Fibroblast of lung (primary cell): ENCODE measurements at regions not wholly inside any gene's neighbourhood (a gene's known extent, or its start where the extent isn't known, plus 50 kb on each side); places are given as distances from the start of the nearest gene placed in this dataset.
"Not testable (repeated sequence)": the region's sequence is repeated elsewhere in the genome, so short reads cannot be mapped to it uniquely, and the experiment has no call there.

Source experiments
- DNase-seq, 2 donors: peaks; one replicate each; pipeline versions ENCODE4 v3.0.0 to v3.0.0-alpha.2; 2010; ENCODE audit warnings: low read depth in 2 of 2
- H2AFZ ChIP-seq: 2 replicates; pipeline ENCODE4 v1.5.1; 2012; ENCODE audit warnings: low read length, control low read depth, inconsistent platforms
- H3K27ac ChIP-seq: 2 replicates; pipeline ENCODE4 v1.5.1; 2011; ENCODE audit warnings: low read length, control low read depth; ENCODE audit not compliant: insufficient read depth
- H3K27me3 ChIP-seq: 2 replicates; pipeline ENCODE4 v1.5.1; 2011; ENCODE audit warnings: mild to moderate bottlenecking, low read length; ENCODE audit not compliant: control insufficient read depth, insufficient read depth
- H3K36me3 ChIP-seq: 2 replicates; pipeline ENCODE4 v1.5.1; 2011; ENCODE audit warnings: low read length; ENCODE audit not compliant: control insufficient read depth, insufficient read depth
- H3K4me1 ChIP-seq: 2 replicates; pipeline ENCODE4 v1.5.1; 2011; ENCODE audit warnings: low read length; ENCODE audit not compliant: control insufficient read depth, insufficient read depth; ENCODE audit errors: extremely low read depth
- H3K4me2 ChIP-seq: 2 replicates; pipeline ENCODE4 v1.5.1; 2011; ENCODE audit warnings: low read length, control low read depth; ENCODE audit not compliant: insufficient read depth; ENCODE audit errors: extremely low read depth
- H3K4me3 ChIP-seq, 4 experiments: fragments of 200-600 bp in 1 of 4; sonication (generic) in 1 of 4; replicated peaks in 1 of 4; 2 replicates each; pipeline ENCODE4 v1.5.1; 2011 to 2016; ENCODE audit warnings: low read length in 4 of 4, low read depth in 3 of 4, mild to moderate bottlenecking in 3 of 4, control low read depth in 2 of 4, inconsistent platforms in 1 of 4, mixed read lengths in 1 of 4; ENCODE audit not compliant: insufficient read depth in 1 of 4; ENCODE audit errors: control extremely low read depth in 1 of 4
- H3K79me2 ChIP-seq: 2 replicates; pipeline ENCODE4 v1.5.1; 2012; ENCODE audit warnings: mild to moderate bottlenecking, low read length, inconsistent platforms; ENCODE audit not compliant: control insufficient read depth, insufficient read depth
- H3K9ac ChIP-seq: 2 replicates; pipeline ENCODE4 v1.5.1; 2011; ENCODE audit warnings: mild to moderate bottlenecking, low read length, control low read depth; ENCODE audit not compliant: insufficient read depth
- H3K9me3 ChIP-seq: 2 replicates; pipeline ENCODE4 v1.5.1; 2012; ENCODE audit warnings: low read depth, low read length; ENCODE audit not compliant: control insufficient read depth, insufficient read depth
- H4K20me1 ChIP-seq: 2 replicates; pipeline ENCODE4 v1.5.1; 2011; ENCODE audit warnings: low read length; ENCODE audit not compliant: control insufficient read depth, insufficient read depth; ENCODE audit errors: extremely low read depth

GRCh38 chr1:149695066-149695465 lies 87.4 kb upstream of the FCGR1A start:
- H3K36me3 ChIP-seq, H3K4me3 ChIP-seq, H3K27ac ChIP-seq, H3K9me3 ChIP-seq, H2AFZ ChIP-seq, H4K20me1 ChIP-seq, H3K79me2 ChIP-seq, H3K4me2 ChIP-seq, H3K27me3 ChIP-seq, H3K4me1 ChIP-seq, DNase-seq, H3K9ac ChIP-seq: not testable (repeated sequence)

GRCh38 chr1:149700220-149700619 lies 82.3 kb upstream of the FCGR1A start:
- not testable (repeated sequence) for H3K79me2 ChIP-seq, H3K27me3 ChIP-seq, H2AFZ ChIP-seq, DNase-seq, H3K9me3 ChIP-seq, H3K4me1 ChIP-seq, H3K4me3 ChIP-seq, H3K4me2 ChIP-seq, H3K27ac ChIP-seq, H4K20me1 ChIP-seq, H3K9ac ChIP-seq, H3K36me3 ChIP-seq

- not testable (repeated sequence) for H3K27me3 ChIP-seq, H3K36me3 ChIP-seq
These were observed 81.6 kb upstream of the FCGR1A start for GRCh38 chr1:149700677-149701567.

GRCh38 chr1:149708192-149708853 lies 74.2 kb upstream of the FCGR1A start:
- H3K36me3 ChIP-seq, H3K4me2 ChIP-seq, H3K27me3 ChIP-seq, H2AFZ ChIP-seq, H3K4me1 ChIP-seq, H3K9ac ChIP-seq, H3K9me3 ChIP-seq, H3K27ac ChIP-seq, H4K20me1 ChIP-seq, H3K79me2 ChIP-seq: not testable (repeated sequence)
- peak overlapping the region in 1 of 4 experiments; percentile 32 for H3K4me3 ChIP-seq
- peak; percentile 72 to 88 for DNase-seq

More at GRCh38 chr1:149700677-149701567, 81.6 kb upstream of the FCGR1A start:
- H3K4me1 ChIP-seq, H4K20me1 ChIP-seq, DNase-seq, H3K9me3 ChIP-seq, H3K27ac ChIP-seq, H3K79me2 ChIP-seq, H3K4me3 ChIP-seq, H3K9ac ChIP-seq, H2AFZ ChIP-seq, H3K4me2 ChIP-seq: not testable (repeated sequence)

- not testable (repeated sequence) for H3K4me1 ChIP-seq, H3K4me2 ChIP-seq, H3K27ac ChIP-seq, H3K79me2 ChIP-seq, H2AFZ ChIP-seq, H3K36me3 ChIP-seq, H3K9me3 ChIP-seq, H4K20me1 ChIP-seq, DNase-seq, H3K9ac ChIP-seq, H3K27me3 ChIP-seq
- peak overlapping the region in 1 of 4 experiments; percentile 55 for H3K4me3 ChIP-seq
These were observed 70.8 kb upstream of the FCGR1A start for GRCh38 chr1:149711651-149712050.

GRCh38 chr1:149712154-149712927 lies 70.2 kb upstream of the FCGR1A start:
- H4K20me1 ChIP-seq, H3K4me2 ChIP-seq, H3K27me3 ChIP-seq, H3K9me3 ChIP-seq, H3K27ac ChIP-seq, H2AFZ ChIP-seq, H3K4me1 ChIP-seq, H3K9ac ChIP-seq, H3K36me3 ChIP-seq, H3K79me2 ChIP-seq: not testable (repeated sequence)
- H3K4me3 ChIP-seq: peak overlapping the region in 2 of 4 experiments; percentile 22 to 55
- peak; percentile 27 to 75 for DNase-seq
